NOMO-1 (cell line): ENCODE measurements at regions not wholly inside any gene's neighbourhood (a gene's known extent, or its start where the extent isn't known, plus 50 kb on each side); places are given as distances from the start of the nearest gene placed in this dataset.
A peak's percentile ranks its signal among the peaks of the same experiment; 100 is the strongest.
"Not testable (repeated sequence)": the region's sequence is repeated elsewhere in the genome, so short reads cannot be mapped to it uniquely, and the experiment has no call there.

ENCODE experiments used
- DNase-seq, 2 experiments: peaks; one replicate each; lab custom pipeline; 2025; ENCODE audit not compliant: unreplicated experiment in 2 of 2; lab: John Stamatoyannopoulos, UW

DNA sequence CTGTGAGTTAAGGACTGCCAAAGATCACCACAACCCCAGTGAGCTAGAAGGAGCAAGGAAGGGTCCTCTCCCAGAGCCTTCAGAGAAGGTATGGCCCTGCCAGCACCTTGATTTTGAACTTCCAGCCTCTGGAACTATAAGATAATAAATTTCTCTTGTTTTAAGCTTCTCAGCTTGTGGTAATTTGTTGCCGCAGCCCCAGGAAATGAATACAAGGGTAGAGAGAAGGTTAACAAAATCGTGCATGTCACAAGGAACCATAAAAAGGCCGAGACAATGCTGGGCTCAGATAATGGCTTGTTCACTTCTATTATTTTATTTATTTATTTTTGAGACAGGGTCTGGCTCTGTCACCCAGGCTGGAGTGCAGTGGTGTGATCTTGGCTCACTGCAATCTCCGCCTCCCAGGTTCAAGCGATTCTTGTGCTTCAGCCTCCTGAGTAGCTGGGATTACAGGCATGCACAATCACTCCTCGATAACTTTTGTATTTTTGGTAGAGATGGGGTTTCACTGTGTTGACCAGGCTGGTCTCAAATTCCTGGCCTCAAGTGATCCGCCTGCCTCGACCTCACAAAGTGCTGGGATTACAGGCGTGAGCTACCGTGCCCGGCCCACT lies 71.5 kb downstream of the WSB1 start:
- not testable (repeated sequence) for DNase-seq

- no peak for DNase-seq
Observed at GRCh38 chr17:27366437-27366836, 72.5 kb downstream of the WSB1 start.

- no peak for DNase-seq
Observed at GRCh38 chr17:27367121-27367981, 73.4 kb downstream of the WSB1 start.

- DNase-seq = no peak
Observed at GRCh38 chr17:27368151-27368795, 74.4 kb downstream of the WSB1 start.

GRCh38 chr17:27368980-27369379 lies 75.1 kb downstream of the WSB1 start:
- DNase-seq = no peak

GRCh38 chr17:27370776-27371175 lies 76.9 kb downstream of the WSB1 start:
- DNase-seq = no peak

DNA sequence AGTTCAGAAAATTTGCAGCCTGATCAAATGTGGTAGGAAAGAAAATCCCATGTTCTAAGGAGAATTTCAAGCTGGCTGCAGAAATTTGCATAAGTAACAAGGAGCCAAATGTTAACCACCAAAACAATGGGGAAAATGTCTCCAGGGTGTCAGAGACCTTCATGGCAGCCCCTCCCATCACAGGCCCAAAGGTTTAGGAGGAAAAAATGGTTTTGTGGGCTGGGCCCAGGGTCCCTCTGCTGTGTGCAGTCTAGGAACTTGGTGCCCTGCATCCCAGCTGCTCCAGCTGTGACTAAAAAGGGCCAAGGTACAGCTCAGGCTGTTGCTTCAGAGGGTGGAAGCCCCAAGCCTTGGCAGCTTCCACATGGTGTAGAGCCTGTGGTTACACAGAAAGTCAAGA lies 79.8 kb downstream of the WSB1 start:
- DNase-seq = not testable (repeated sequence)

DNA sequence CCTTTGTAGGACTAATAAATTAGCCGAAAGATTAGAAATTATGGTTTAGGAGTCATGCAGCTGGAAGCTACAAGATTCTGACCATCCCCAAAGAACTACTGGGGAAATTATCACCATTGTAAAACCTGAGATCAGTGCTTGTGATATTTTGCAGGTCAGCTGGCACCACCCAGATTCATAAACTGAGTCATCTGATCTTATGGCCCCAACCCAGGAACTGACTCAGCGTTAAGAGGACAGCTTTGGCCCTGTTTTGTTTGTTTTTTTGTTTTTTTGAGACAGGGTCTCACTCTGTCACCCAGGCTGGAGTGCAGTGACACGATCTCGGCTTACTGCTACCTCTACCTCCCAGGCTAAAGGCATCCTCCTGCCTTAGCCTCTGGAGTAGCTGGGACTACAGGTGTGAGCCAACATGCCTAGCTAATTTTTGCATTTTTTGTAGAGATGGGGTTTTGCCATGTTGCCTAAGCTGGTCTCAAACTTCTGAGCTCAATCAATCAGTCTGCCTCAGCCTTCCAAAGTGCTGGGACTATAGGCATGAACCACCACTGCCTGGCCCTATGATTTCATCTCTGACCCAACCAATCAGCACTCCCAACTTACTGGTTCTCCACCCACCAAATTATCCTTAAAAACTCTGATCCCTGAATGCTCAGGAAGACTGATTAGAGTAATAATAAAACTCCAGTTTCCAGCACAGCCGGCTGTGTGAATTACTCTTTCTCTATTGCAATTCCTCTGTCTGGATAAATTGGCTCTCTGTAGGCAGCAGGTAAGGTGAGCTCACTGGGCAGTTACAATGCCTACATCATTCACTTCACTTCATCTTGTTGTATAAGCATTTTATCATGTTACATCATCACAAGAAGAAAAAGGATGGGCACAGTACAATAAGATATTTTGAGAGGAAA lies 79.4 kb upstream of the KSR1 start:
- DNase-seq = no peak

DNA sequence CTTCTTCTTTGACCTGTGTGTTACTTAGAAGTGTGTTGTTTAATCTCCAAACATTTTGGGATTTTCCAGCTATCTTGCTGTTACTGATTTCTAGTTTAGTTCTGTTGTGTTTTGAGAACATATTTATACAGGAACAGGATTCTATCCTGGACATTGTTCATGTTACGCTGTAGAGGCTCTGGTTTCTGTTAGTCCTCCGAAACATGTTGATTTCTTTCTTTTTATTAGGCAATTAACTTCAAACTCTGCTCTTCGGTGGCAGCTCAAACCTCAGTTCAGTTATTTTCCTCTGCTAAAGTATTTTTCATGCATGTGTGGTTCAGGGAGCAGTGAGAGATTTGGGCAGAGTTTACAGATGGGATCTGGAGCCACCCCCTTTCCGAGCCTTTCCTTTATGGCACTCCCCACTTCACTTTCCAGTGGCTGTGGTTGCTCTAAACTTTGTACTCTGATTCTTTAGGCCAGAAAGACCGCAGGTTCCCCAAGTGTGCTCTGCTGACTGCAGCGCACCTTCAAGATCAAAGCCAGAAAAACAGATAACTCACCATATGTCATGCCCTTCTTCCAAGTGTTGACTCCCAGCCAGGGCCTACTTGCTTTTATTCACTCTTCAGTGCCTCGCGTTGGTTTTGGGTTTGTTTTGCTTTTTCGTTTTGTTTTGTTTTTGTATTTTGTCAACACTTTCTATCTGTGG lies 77.6 kb upstream of the KSR1 start:
- no peak for DNase-seq

GRCh38 chr17:27379888-27380533 lies 76.2 kb upstream of the KSR1 start:
- no peak for DNase-seq

DNA sequence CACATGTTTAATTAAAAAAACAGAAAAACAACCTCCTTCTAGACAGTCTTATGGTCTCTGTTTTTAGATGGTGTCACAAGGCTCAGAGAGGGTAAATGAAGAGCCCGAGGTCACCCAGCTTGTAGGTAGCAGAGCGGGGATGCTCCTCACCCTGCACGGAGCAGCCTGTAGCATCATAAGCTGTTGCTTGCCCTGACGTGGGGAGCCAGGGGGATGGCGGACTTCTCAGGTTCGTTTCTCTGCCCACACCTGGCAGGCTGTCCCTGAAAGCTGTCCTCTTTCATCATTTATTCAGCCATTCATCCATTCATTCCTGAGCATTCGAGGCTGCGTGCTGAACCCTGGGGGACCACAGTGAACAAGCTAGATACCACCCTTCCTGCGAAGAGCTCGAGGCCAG lies 75.7 kb upstream of the KSR1 start:
- DNase-seq = no peak

DNA sequence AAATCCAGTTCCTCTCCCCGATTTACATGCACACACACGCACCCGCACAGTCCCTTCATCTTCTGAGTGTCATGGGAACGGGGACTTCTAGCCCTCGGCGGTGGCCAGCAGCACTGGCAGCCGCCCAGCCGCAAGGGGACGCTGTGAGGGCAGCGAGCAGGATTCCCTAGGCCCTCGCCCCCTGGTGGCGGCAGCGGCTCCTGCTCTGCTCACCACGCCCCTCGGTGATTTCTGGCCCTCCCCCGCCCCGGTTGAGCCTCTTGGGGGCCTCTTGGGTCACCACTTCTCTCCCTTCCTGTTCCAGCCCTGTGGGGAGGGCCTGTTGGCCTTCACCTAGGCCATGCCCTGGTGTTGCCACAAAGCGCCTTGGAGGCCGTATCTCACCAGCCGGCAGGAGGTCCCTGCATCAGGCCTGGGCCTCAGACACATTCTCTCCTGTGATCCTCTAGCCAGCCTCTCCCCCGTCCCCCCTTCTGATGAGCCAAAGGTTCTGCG lies 75.2 kb upstream of the KSR1 start:
- peak; percentile 71 to 77 for DNase-seq

GRCh38 chr17:27382025-27382424 lies 74.2 kb upstream of the KSR1 start:
- DNase-seq = no peak

DNA sequence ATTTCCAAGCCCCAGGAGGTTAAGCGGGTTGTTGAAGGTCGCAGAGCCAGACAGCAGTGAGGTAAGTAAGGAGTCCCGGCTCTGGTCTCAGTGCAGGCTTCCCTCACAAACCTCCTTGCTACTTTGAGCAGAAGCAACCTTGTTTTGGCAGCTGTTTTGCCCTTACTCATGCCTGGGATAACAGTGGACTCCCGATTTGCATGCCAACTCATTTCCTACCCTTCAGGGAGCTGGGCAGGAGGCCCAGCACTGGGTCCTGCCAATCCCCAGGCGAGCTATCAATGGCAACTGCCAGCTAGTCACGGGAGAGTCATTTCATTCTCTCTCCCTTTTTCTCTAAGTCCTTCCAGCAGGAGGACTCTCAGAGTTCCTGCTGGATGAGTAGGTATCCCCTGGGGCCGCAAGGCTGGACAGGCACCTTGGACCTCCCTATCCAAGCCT lies 72.0 kb upstream of the KSR1 start:
- DNase-seq = no peak

DNA sequence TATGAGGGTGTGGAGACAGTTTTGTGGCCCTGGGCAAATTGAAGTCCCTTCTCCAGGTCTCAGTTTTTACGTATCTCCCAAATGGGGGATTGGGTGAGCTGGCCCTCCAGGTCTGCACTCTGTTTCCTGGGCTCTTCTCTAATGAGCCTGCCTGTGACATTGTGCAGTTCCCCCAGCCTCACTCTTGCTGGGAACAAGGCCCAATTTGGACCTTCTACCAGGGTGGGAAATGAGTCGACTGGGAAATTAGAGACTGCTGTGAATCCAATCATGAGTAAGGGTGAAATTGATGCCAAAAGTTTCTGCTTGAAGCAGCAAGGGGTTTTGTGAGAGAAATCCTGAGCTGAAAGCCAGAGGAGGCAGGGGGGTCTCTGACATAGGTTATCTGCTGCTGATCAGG lies 71.5 kb upstream of the KSR1 start:
- no peak for DNase-seq

DNA sequence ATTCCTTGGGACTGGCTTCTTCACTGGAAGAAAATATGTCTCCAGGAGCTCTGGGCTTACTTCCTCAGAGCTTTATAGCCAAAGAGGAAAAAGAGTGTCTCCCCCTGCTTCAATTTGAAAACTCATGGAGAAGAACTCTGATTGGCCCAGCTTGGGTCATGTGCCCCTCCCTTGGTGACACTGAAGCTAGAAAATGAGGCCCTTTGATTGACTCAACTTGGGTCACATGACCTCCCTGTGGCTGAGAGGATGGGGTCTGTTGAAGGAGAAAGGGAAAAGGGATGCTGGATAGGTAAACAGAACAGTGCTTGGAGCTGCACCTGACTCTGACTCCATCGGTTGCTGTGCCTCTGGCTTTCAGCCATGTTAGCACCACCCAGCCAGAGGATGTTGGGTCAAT lies 70.6 kb upstream of the KSR1 start:
- no peak for DNase-seq

DNA sequence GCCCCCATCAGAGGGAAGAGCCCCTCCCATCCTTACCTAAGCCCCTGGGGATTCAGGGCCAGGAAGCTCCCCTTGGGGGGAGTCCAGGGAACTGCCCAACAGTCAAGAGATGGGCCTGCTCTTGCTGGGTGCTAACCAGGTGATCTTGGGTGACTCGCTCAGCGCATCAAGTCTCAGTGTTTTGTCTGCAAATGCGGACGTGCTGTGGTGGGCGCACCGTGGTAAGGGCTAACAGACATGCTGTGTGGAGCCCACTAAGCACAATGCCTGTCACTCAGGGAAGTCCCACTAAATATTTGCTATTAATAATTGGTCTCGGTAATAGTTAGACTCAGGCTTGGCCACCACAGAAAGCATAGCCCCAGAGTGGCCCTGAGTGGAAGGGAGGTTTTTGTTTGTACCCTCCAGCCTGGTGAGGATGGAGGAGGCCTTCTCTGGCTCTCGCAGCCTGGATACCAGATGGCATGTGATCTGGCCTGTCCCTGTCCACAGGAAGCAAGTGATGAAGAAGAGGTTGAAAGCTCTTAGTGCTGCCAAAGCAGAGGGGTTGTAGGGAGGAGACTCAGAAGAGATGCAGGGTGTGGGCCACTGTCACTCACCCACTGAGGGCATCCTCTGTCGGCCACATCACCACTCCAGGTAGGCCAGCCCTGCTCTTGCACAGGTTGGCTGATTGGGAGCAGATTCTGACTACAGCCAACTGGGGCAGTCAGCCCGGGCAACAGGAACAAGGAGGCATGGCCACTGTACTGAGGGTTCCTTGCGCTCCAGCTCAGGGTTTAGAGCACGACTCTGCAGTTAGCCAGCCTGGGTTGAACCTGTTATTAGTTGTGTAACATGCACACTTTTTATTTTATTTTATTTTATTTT lies 69.8 kb upstream of the KSR1 start:
- DNase-seq = no peak

DNA sequence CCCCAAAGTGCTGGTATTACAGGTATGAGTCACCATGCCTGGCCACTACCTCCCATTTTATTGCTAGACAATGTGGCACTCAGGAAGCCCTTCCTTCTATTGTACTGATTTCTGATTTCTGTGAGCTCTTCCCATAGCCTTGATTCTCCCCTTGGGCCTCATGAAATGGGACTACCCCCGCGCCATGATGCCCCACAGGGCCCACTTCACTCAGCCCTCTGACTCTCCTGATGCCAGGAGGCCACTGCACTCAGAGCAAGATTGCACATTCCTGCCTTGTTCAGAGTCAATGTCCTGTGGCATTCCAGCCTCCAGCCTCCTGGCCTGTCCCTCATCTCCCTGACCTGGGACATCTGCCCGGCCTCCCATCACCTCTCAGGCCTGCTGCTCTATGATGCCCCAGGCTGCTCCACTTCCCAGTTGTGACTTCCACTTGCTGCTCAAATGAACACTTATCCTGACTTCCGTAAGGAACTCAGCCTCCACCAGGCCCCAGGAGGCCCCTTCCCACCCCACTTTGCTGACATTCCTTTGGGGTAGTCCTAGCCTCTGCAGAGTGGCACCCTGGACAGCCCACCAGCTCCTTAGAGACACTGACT lies 66.6 kb upstream of the KSR1 start:
- no peak for DNase-seq
